ENCODE measurements at regions not wholly inside any gene's neighbourhood (a gene's known extent, or its start where the extent isn't known, plus 50 kb on each side); places are given as distances from the start of the nearest gene placed in this dataset.

- TF ChIP-seq CTCF (IDR thresholded peaks at IDR 0.05; ENCODE audit: insufficient read depth, low read length) = no peak
- TF ChIP-seq, protein P1, sequence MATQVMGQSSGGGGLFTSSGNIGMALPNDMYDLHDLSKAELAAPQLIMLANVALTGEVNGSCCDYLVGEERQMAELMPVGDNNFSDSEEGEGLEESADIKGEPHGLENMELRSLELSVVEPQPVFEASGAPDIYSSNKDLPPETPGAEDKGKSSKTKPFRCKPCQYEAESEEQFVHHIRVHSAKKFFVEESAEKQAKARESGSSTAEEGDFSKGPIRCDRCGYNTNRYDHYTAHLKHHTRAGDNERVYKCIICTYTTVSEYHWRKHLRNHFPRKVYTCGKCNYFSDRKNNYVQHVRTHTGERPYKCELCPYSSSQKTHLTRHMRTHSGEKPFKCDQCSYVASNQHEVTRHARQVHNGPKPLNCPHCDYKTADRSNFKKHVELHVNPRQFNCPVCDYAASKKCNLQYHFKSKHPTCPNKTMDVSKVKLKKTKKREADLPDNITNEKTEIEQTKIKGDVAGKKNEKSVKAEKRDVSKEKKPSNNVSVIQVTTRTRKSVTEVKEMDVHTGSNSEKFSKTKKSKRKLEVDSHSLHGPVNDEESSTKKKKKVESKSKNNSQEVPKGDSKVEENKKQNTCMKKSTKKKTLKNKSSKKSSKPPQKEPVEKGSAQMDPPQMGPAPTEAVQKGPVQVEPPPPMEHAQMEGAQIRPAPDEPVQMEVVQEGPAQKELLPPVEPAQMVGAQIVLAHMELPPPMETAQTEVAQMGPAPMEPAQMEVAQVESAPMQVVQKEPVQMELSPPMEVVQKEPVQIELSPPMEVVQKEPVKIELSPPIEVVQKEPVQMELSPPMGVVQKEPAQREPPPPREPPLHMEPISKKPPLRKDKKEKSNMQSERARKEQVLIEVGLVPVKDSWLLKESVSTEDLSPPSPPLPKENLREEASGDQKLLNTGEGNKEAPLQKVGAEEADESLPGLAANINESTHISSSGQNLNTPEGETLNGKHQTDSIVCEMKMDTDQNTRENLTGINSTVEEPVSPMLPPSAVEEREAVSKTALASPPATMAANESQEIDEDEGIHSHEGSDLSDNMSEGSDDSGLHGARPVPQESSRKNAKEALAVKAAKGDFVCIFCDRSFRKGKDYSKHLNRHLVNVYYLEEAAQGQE (IDR thresholded peaks at IDR 0.05; ENCODE audit: insufficient replicate concordance, low read depth) = no peak
- TF ChIP-seq POLR2AphosphoS5 (IDR thresholded peaks at IDR 0.05; ENCODE audit: low read depth) = no peak
These were observed 69.1 kb upstream of the CD82 start for GRCh38 chr11:44496391-44496790.

Data from HL-60 (cell line).